SK-N-SH (cell line): ENCODE measurements at regions not wholly inside any gene's neighbourhood (a gene's known extent, or its start where the extent isn't known, plus 50 kb on each side); places are given as distances from the start of the nearest gene placed in this dataset.
A peak's percentile ranks its signal among the peaks of the same experiment; 100 is the strongest.

Experiments used
- CTCF ChIA-PET: fragments of 300-600, 350-600 bp; formaldehyde crosslinking; extraction: SDS; loops from one replicate; lab custom pipeline; 2021; lab: Yijun Ruan, JAX
- POLR2A ChIA-PET: fragments of 350-600 bp; sonication (Branson Sonifier 250); formaldehyde crosslinking; extraction: SDS; loops from one replicate; lab custom pipeline; 2020; ENCODE audit warnings: antibody characterized with exemption, inconsistent platforms; lab: Yijun Ruan, JAX
- DNase-seq: peaks from one replicate; pipeline ENCODE4 v3.0.0; 2012
- H2AFZ ChIP-seq: fragments of 200-600 bp; sonication (generic); 2 replicates; pipeline ENCODE4 v1.8.1; 2016; ENCODE audit warnings: antibody characterized with exemption, mild to moderate bottlenecking, low read depth
- H3F3A ChIP-seq: fragments of 200-600 bp; sonication (generic); replicated peaks from 2 replicates; pipeline ENCODE3; 2016; ENCODE audit warnings: antibody characterized with exemption, mild to moderate bottlenecking; ENCODE audit not compliant: insufficient read depth
- H3K27ac ChIP-seq, 2 experiments: fragments of 200-500 bp in 1 of 2; fragments of 200-600 bp in 1 of 2; sonication (Bioruptor generic) in 1 of 2; sonication (generic), shearing (Covaris generic) in 1 of 2; 2 replicates each; pipeline versions ENCODE4 v1.5.1 to v1.6.1; 2014 to 2016; ENCODE audit warnings: low read depth in 2 of 2, inconsistent platforms in 1 of 2, low read length in 1 of 2, mild to moderate bottlenecking in 1 of 2, mixed read lengths in 1 of 2
- H3K27me3 ChIP-seq: fragments of 200-600 bp; sonication (generic), shearing (Covaris generic); 2 replicates; pipeline ENCODE4 v1.6.1; 2016; ENCODE audit warnings: mixed run types; ENCODE audit not compliant: insufficient read depth
- H3K36me3 ChIP-seq, 2 experiments: fragments of 200-500 bp in 1 of 2; fragments of 200-600 bp in 1 of 2; sonication (Bioruptor generic) in 1 of 2; sonication (generic) in 1 of 2; replicated peaks in 1 of 2; 2 replicates each; pipeline versions ENCODE3 to v1.5.1; 2014 to 2016; ENCODE audit warnings: low read length in 1 of 2, mild to moderate bottlenecking in 1 of 2; ENCODE audit not compliant: insufficient read depth in 2 of 2, control insufficient read depth in 1 of 2
- H3K4me1 ChIP-seq, 2 experiments: fragments of 200-500 bp in 1 of 2; fragments of 200-600 bp in 1 of 2; sonication (Bioruptor generic) in 1 of 2; sonication (generic), shearing (Covaris generic) in 1 of 2; 2 replicates each; pipeline versions ENCODE4 v1.5.1 to v1.6.1; 2014 to 2016; ENCODE audit warnings: low read depth in 1 of 2, low read length in 1 of 2, mixed run types in 1 of 2; ENCODE audit not compliant: insufficient read depth in 2 of 2, control insufficient read depth in 1 of 2
- H3K4me2 ChIP-seq: fragments of 200-600 bp; sonication (generic), shearing (Covaris generic); 2 replicates; pipeline ENCODE4 v1.6.1; 2017; ENCODE audit warnings: mixed run types
- H3K4me3 ChIP-seq, 2 experiments: fragments of 200-500 bp in 1 of 2; fragments of 200-600 bp in 1 of 2; sonication (Bioruptor generic) in 1 of 2; sonication (generic), shearing (Covaris generic) in 1 of 2; 2 replicates each; pipeline versions ENCODE4 v1.5.1 to v1.8.1; 2014 to 2016; ENCODE audit warnings: low read depth in 2 of 2, inconsistent platforms in 1 of 2, low read length in 1 of 2, mild to moderate bottlenecking in 1 of 2, mixed read lengths in 1 of 2, moderate library complexity in 1 of 2
- H3K79me2 ChIP-seq: fragments of 200-600 bp; sonication (generic); 2 replicates; pipeline ENCODE4 v1.8.1; 2017; ENCODE audit warnings: mild to moderate bottlenecking; ENCODE audit not compliant: insufficient read depth
- H3K9ac ChIP-seq: fragments of 200-600 bp; sonication (generic); 2 replicates; pipeline ENCODE4 v1.6.1; 2017; ENCODE audit warnings: mixed run types
- H3K9me2 ChIP-seq: fragments of 200-600 bp; sonication (generic); 2 replicates; pipeline ENCODE4 v1.6.1; 2017; ENCODE audit warnings: mixed run types
- H3K9me3 ChIP-seq: fragments of 200-600 bp; sonication (generic); 2 replicates; pipeline ENCODE4 v1.6.1; 2017; ENCODE audit warnings: mixed run types, mild to moderate bottlenecking, moderate library complexity
- H4K20me1 ChIP-seq: fragments of 200-600 bp; sonication (generic); 2 replicates; pipeline ENCODE4 v1.6.1; 2017; ENCODE audit warnings: mild to moderate bottlenecking, mixed run types; ENCODE audit not compliant: insufficient read depth
- CHD2 ChIP-seq: fragments of 150-350 bp; IDR thresholded peaks from 2 replicates; pipeline ENCODE4 v1.6.1; 2018; ENCODE audit warnings: low read length; ENCODE audit not compliant: partially characterized antibody
- EP300 ChIP-seq, 2 experiments: IDR thresholded peaks; 2 replicates each; pipeline versions ENCODE4 v1.4.0 to v1.6.1; 2012; ENCODE audit warnings: borderline replicate concordance in 1 of 2, low read depth in 1 of 2, low read length in 1 of 2
- FOXM1 ChIP-seq: IDR thresholded peaks from 2 replicates; pipeline ENCODE4 v1.4.0; 2012; ENCODE audit warnings: low read depth, mild to moderate bottlenecking
- MEF2A ChIP-seq: IDR thresholded peaks from 2 replicates; pipeline ENCODE4 v1.4.0; 2012; ENCODE audit warnings: low read depth, borderline replicate concordance
- NFIC ChIP-seq: IDR thresholded peaks from 2 replicates; pipeline ENCODE4 v1.4.0; 2012; ENCODE audit warnings: borderline replicate concordance
- NRF1 ChIP-seq: IDR thresholded peaks from 2 replicates; pipeline ENCODE4 v1.6.1; 2012; ENCODE audit warnings: low read depth, mild to moderate bottlenecking, low read length
- RAD21 ChIP-seq: IDR thresholded peaks from 2 replicates; pipeline ENCODE4 v1.6.1; 2012; ENCODE audit warnings: mild to moderate bottlenecking, low read length
- RCOR1 ChIP-seq: fragments of 150-350 bp; IDR thresholded peaks from 2 replicates; pipeline ENCODE4 v1.6.1; 2017; ENCODE audit warnings: antibody characterized with exemption, low read length
- RFX5 ChIP-seq: IDR thresholded peaks from 2 replicates; pipeline ENCODE4 v1.6.1; 2012; ENCODE audit warnings: mild to moderate bottlenecking, improper control_type of control experiment, low read length
- RXRA ChIP-seq: IDR thresholded peaks from 2 replicates; pipeline ENCODE4 v1.4.0; 2012; ENCODE audit warnings: low read depth, mild to moderate bottlenecking, borderline replicate concordance
- TEAD4 ChIP-seq: IDR thresholded peaks from 2 replicates; pipeline ENCODE4 v1.4.0; 2012; ENCODE audit warnings: mild to moderate bottlenecking, borderline replicate concordance; ENCODE audit not compliant: insufficient read depth
- WGBS: methylation state at CpG from one replicate; pipeline ENCODE4 v1.1.6; 2017; ENCODE audit warnings: low lambda C conversion rate; 5-methylcytosine and 5-hydroxymethylcytosine counted together
- TF ChIP-seq, protein P1 (sequence below): IDR thresholded peaks from 2 replicates; pipeline ENCODE4 v1.6.1; 2012; ENCODE audit warnings: mild to moderate bottlenecking, low read depth, low read length, moderate library complexity
- TF ChIP-seq, protein P2 (sequence below): IDR thresholded peaks from 2 replicates; pipeline ENCODE4 v1.4.0; 2012; ENCODE audit warnings: low read depth, borderline replicate concordance
- TF ChIP-seq, protein P3 (sequence below): IDR thresholded peaks from 2 replicates; pipeline ENCODE4 v1.4.0; 2012; ENCODE audit warnings: low read depth
- TF ChIP-seq, protein P4 (sequence below): fragments of 150-350 bp; IDR thresholded peaks from 2 replicates; pipeline ENCODE4 v1.6.1; 2017; ENCODE audit warnings: antibody characterized with exemption, low read length, low read depth, borderline replicate concordance

DNA sequence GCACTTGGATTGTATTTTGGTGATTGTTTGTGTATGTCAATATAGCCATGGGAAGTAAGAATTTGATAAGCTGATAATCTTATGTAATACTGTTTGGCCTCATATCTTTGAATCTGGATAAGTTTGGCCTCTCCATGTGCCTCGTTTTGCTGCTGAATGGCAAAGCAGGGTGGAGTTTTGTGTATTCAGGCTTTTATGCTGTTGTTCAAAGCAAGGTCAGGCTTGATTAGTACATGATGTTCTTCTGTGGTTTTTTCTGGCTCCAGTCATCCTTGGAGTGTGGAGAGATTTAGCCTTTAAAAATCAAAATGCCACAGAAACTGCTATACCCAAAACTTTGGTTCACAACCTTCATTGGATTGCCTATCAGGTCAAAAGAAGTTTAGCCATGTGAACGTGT lies 728.9 kb upstream of the GJE1 start:
- Histone ChIP-seq H3K9me3 (no peaks in the 10 kb centered on the region; the same call in 1 of the 2 replicates), H3F3A (no peaks in the 10 kb centered on the region), H3K4me3 (no peak overlapping the region), H3K9me2 (no peaks in the 10 kb centered on the region), H3K9ac (no peak overlapping the region), H3K36me3 (no peaks in the 10 kb centered on the region), H3K27ac (peak overlapping the region in 1 of 2 experiments; percentile 43; a peak in 1 of 4 replicates), H3K4me2 (no peak overlapping the region), H3K79me2 (no peaks in the 10 kb centered on the region), H3K27me3 (no peaks in the 10 kb centered on the region), H2AFZ (no peak overlapping the region), H3K4me1 (no peaks in the 10 kb centered on the region; a peak in 1 of 4 replicates), H4K20me1 (no peaks in the 10 kb centered on the region)
- WGBS: 4% methylated on average over 2 of the region's 2 CpGs
- no peak for TF ChIP-seq FOXM1
- TF ChIP-seq, protein P1, sequence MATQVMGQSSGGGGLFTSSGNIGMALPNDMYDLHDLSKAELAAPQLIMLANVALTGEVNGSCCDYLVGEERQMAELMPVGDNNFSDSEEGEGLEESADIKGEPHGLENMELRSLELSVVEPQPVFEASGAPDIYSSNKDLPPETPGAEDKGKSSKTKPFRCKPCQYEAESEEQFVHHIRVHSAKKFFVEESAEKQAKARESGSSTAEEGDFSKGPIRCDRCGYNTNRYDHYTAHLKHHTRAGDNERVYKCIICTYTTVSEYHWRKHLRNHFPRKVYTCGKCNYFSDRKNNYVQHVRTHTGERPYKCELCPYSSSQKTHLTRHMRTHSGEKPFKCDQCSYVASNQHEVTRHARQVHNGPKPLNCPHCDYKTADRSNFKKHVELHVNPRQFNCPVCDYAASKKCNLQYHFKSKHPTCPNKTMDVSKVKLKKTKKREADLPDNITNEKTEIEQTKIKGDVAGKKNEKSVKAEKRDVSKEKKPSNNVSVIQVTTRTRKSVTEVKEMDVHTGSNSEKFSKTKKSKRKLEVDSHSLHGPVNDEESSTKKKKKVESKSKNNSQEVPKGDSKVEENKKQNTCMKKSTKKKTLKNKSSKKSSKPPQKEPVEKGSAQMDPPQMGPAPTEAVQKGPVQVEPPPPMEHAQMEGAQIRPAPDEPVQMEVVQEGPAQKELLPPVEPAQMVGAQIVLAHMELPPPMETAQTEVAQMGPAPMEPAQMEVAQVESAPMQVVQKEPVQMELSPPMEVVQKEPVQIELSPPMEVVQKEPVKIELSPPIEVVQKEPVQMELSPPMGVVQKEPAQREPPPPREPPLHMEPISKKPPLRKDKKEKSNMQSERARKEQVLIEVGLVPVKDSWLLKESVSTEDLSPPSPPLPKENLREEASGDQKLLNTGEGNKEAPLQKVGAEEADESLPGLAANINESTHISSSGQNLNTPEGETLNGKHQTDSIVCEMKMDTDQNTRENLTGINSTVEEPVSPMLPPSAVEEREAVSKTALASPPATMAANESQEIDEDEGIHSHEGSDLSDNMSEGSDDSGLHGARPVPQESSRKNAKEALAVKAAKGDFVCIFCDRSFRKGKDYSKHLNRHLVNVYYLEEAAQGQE: no peak
- no peak for TF ChIP-seq RFX5
- TF ChIP-seq, protein P2, sequence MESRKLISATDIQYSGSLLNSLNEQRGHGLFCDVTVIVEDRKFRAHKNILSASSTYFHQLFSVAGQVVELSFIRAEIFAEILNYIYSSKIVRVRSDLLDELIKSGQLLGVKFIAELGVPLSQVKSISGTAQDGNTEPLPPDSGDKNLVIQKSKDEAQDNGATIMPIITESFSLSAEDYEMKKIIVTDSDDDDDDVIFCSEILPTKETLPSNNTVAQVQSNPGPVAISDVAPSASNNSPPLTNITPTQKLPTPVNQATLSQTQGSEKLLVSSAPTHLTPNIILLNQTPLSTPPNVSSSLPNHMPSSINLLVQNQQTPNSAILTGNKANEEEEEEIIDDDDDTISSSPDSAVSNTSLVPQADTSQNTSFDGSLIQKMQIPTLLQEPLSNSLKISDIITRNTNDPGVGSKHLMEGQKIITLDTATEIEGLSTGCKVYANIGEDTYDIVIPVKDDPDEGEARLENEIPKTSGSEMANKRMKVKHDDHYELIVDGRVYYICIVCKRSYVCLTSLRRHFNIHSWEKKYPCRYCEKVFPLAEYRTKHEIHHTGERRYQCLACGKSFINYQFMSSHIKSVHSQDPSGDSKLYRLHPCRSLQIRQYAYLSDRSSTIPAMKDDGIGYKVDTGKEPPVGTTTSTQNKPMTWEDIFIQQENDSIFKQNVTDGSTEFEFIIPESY: no peak
- TF ChIP-seq MEF2A: no peak
- no peak for TF ChIP-seq NRF1
- TF ChIP-seq, protein P3, sequence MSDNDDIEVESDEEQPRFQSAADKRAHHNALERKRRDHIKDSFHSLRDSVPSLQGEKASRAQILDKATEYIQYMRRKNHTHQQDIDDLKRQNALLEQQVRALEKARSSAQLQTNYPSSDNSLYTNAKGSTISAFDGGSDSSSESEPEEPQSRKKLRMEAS: no peak
- TF ChIP-seq CHD2: no peak
- TF ChIP-seq EP300 (IDR thresholded peaks at IDR 0.05; ENCODE audit: borderline replicate concordance in 1 of 2, low read depth in 1 of 2, low read length in 1 of 2): no peak
- TF ChIP-seq NFIC: no peak
- no peak for TF ChIP-seq RAD21
- CTCF ChIA-PET: no interaction called here
- POLR2A ChIA-PET: no interaction called here
- no peak for DNase-seq

DNA sequence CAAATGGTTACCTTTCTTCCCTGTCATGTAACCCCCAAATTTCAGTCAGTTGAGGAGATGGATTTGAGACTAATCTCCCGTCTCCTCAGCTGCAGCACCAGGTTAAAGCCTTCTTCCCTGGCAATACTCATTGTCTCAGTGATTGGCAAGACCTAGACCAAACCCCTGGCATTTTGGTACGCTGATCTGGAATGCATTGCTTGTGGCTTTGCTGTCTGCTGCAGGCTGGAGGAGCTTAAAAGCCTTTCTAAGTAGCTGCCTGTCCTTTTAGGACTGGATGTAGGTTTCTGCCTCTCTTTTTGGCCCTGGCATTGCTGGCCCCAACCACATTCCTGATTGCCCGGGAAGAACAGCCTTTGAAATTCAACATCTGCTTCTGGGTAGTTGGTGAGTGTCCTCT lies 729.6 kb upstream of the GJE1 start:
- Histone ChIP-seq H3K4me2 (no peak overlapping the region), H3K4me3 (no peak overlapping the region), H3K27me3 (no peaks in the 10 kb centered on the region), H3K9ac (no peak overlapping the region), H3K27ac (peak overlapping the region in 1 of 2 experiments; percentile 43; a peak in 1 of 4 replicates), H3K4me1 (no peaks in the 10 kb centered on the region; a peak in 1 of 4 replicates), H3K9me3 (no peaks in the 10 kb centered on the region; the same call in 1 of the 2 replicates), H3K79me2 (no peaks in the 10 kb centered on the region), H3K36me3 (no peaks in the 10 kb centered on the region), H3K9me2 (no peaks in the 10 kb centered on the region), H4K20me1 (no peaks in the 10 kb centered on the region), H3F3A (no peaks in the 10 kb centered on the region), H2AFZ (no peak overlapping the region)
- POLR2A ChIA-PET: no interaction called here
- CTCF ChIA-PET: no interaction called here
- WGBS: 28% methylated on average over 2 of the region's 3 CpGs
- DNase-seq: no peak
- TF ChIP-seq, protein P3: no peak
- no peak for TF ChIP-seq RXRA
- no peak for TF ChIP-seq CHD2
- TF ChIP-seq, protein P4, sequence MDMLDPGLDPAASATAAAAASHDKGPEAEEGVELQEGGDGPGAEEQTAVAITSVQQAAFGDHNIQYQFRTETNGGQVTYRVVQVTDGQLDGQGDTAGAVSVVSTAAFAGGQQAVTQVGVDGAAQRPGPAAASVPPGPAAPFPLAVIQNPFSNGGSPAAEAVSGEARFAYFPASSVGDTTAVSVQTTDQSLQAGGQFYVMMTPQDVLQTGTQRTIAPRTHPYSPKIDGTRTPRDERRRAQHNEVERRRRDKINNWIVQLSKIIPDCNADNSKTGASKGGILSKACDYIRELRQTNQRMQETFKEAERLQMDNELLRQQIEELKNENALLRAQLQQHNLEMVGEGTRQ: no peak
- TF ChIP-seq RFX5: no peak
- TF ChIP-seq, protein P1: no peak
- TF ChIP-seq RCOR1: no peak
- no peak for TF ChIP-seq TEAD4
